ENCODE measurements at regions not wholly inside any gene's neighbourhood (a gene's known extent, or its start where the extent isn't known, plus 50 kb on each side); places are given as distances from the start of the nearest gene placed in this dataset.

DNA sequence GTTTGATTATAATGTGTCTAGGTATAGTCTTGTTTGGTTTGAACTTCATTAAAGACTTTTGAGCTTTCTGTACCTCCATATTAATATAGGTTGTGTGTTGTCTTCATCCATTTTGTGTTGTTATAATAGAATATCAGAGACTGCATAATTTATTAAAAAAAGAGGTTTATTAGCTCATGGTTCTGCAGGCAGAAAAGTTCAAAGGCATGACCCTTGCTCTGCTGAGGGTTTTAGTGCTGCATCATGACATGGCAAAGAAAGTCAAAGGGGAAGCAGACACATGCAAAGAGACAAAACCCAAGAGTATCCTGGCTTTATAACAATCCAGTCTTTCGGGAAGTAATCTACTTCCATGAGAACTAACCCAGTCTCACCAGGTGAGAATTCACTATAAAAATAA lies 358.2 kb downstream of the EDEM1 start:
- no peak for TF ChIP-seq POLR2A (IDR thresholded peaks at IDR 0.05)
- TF ChIP-seq, protein P1, sequence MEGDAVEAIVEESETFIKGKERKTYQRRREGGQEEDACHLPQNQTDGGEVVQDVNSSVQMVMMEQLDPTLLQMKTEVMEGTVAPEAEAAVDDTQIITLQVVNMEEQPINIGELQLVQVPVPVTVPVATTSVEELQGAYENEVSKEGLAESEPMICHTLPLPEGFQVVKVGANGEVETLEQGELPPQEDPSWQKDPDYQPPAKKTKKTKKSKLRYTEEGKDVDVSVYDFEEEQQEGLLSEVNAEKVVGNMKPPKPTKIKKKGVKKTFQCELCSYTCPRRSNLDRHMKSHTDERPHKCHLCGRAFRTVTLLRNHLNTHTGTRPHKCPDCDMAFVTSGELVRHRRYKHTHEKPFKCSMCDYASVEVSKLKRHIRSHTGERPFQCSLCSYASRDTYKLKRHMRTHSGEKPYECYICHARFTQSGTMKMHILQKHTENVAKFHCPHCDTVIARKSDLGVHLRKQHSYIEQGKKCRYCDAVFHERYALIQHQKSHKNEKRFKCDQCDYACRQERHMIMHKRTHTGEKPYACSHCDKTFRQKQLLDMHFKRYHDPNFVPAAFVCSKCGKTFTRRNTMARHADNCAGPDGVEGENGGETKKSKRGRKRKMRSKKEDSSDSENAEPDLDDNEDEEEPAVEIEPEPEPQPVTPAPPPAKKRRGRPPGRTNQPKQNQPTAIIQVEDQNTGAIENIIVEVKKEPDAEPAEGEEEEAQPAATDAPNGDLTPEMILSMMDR (IDR thresholded peaks at IDR 0.05 in 8 of 11, conservative IDR thresholded peaks at IDR 0.05 in 3 of 11), result no peak

Measured in spleen (tissue), 7 donors.